MG63 (cell line): ENCODE measurements at regions not wholly inside any gene's neighbourhood (a gene's known extent, or its start where the extent isn't known, plus 50 kb on each side); places are given as distances from the start of the nearest gene placed in this dataset.
"Not testable (repeated sequence)": the region's sequence is repeated elsewhere in the genome, so short reads cannot be mapped to it uniquely, and the experiment has no call there.

Experiments used
- DNase-seq: peaks from one replicate; pipeline ENCODE4 v3.0.0-alpha.2; 2020
- H3K27me3 ChIP-seq: fragments of 250-450 bp; sonication (Bioruptor Pico); 2 replicates; pipeline ENCODE4 v1.5.1; 2020; ENCODE audit warnings: mild to moderate bottlenecking, moderate library complexity
- H3K36me3 ChIP-seq: fragments of 250-450 bp; sonication (Bioruptor Pico); 2 replicates; pipeline ENCODE4 v1.5.1; 2020; ENCODE audit warnings: mild to moderate bottlenecking, moderate library complexity
- H3K4me3 ChIP-seq: fragments of 250-450 bp; sonication (Bioruptor Pico); 2 replicates; pipeline ENCODE4 v1.5.1; 2020; ENCODE audit warnings: mild to moderate bottlenecking, moderate library complexity
- H3K9me3 ChIP-seq: fragments of 250-450 bp; sonication (Bioruptor Pico); 2 replicates; pipeline ENCODE4 v1.5.1; 2020; ENCODE audit warnings: mild to moderate bottlenecking, moderate library complexity

- H3K9me3 ChIP-seq, H3K4me3 ChIP-seq, H3K27me3 ChIP-seq, DNase-seq, H3K36me3 ChIP-seq: not testable (repeated sequence)
These were observed 67.6 kb downstream of the FAM50B start for GRCh38 chr6:3916749-3917148.

DNA sequence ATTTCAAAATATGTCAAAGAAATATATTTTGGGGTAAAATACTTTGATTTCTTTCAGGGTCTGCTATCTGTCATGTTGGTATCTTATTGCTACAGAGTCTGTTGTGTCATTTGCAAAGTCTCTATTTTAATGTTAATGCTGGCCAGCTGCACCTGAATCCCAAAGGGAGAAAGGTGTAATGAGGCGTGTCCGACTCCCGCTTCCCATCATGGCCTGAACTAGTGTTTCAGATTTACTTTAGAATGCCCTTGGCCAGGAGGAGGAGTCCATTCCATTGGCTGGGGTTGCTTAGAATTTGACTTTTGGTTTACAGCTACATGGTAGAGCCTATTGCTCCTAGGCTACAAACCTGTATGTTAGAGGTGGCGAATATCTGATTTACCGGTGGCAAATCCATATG, 69.3 kb downstream of the FAM50B start:
- H3K4me3 ChIP-seq: no peak overlapping the region
- DNase-seq: no peak
- H3K27me3 ChIP-seq: no peaks in the 10 kb centered on the region
- no peaks in the 10 kb centered on the region for H3K36me3 ChIP-seq
- H3K9me3 ChIP-seq: no peaks in the 10 kb centered on the region

GRCh38 chr6:3919130-3919628, 70.0 kb downstream of the FAM50B start:
- no peaks in the 10 kb centered on the region for H3K36me3 ChIP-seq
- no peak for DNase-seq
- no peak overlapping the region for H3K4me3 ChIP-seq
- H3K9me3 ChIP-seq: no peaks in the 10 kb centered on the region
- no peaks in the 10 kb centered on the region for H3K27me3 ChIP-seq

DNA sequence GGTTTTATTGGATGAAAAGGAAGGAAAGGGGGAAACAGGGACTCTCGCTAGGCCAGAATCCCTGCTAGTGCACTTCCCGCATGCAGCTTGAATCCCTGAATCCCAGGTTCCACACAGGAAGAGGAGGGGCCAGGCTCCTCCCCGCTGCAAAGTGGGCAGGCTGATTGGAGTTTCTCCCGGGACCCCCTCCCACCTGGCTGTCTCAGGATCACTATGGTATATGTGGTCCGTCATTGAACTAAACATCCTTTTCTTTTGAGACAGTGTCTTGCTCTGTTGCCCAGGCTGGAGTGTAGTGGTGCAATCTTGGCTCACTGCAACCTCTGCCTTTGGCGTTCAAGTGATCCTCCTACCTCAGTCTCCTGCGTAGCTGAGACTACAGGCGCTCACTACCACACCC, 70.7 kb downstream of the FAM50B start:
- H3K27me3 ChIP-seq: no peaks in the 10 kb centered on the region
- no peak for DNase-seq
- no peaks in the 10 kb centered on the region for H3K9me3 ChIP-seq
- H3K4me3 ChIP-seq: no peak overlapping the region
- H3K36me3 ChIP-seq: no peaks in the 10 kb centered on the region

- no peak for DNase-seq
- no peaks in the 10 kb centered on the region for H3K27me3 ChIP-seq
These were observed 71.1 kb downstream of the FAM50B start for GRCh38 chr6:3920321-3920720.

DNA sequence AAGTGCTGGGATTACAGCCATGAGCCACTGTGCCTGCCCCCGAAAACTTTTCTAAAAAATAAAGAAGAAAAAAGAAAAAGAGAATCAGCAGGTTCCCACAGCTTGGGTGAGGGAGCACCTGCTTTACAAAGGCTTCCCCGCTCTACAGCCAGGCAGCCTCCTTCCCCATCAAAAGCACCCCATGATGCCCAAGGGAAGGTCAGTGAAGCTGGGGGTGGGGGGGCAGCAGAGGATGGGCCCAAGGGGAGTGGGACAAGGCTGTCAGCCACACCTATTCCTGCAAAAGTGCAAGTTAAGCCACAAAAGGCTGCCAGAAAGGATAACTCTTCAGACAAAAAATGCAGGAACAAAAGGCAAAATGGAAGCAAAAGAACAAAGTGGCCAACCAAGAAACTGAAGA, 72.5 kb downstream of the FAM50B start:
- Histone ChIP-seq H3K9me3 (no peaks in the 10 kb centered on the region), H3K27me3 (no peaks in the 10 kb centered on the region), H3K4me3 (no peak overlapping the region), H3K36me3 (no peaks in the 10 kb centered on the region)
- DNase-seq: no peak

More at GRCh38 chr6:3920321-3920720, 71.1 kb downstream of the FAM50B start:
- no peaks in the 10 kb centered on the region for H3K9me3 ChIP-seq
- H3K4me3 ChIP-seq: no peak overlapping the region
- H3K36me3 ChIP-seq: no peaks in the 10 kb centered on the region

DNA sequence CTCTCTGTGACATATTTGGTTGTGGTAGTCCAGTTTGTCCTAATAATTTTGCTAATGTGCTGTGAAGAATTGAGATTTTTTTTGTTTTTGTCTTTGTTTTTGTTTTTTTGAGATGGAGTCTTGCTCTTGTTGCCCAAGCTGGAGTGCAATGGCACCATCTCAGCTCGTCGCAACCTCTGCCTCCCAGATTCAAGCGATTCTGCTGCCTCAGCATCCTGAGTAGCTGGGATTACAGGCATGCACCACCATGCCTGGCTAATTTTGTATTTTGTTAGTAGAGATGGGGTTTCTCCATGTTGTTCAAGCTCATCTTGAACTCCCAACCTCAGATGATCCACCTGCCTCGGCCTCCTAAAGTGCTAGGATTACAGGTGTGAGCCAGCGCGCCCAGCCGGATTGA, 73.4 kb downstream of the FAM50B start:
- H3K36me3 ChIP-seq, DNase-seq, H3K4me3 ChIP-seq, H3K9me3 ChIP-seq, H3K27me3 ChIP-seq: not testable (repeated sequence)

- DNase-seq, H3K36me3 ChIP-seq, H3K9me3 ChIP-seq, H3K4me3 ChIP-seq, H3K27me3 ChIP-seq: not testable (repeated sequence)
These were observed 76.3 kb downstream of the FAM50B start for GRCh38 chr6:3925223-3926149.

- no peak overlapping the region for H3K4me3 ChIP-seq
- no peaks in the 10 kb centered on the region for H3K27me3 ChIP-seq
- H3K36me3 ChIP-seq: no peaks in the 10 kb centered on the region
- no peaks in the 10 kb centered on the region for H3K9me3 ChIP-seq
- no peak for DNase-seq
These were observed 76.9 kb downstream of the FAM50B start for GRCh38 chr6:3926150-3926482.

GRCh38 chr6:3928111-3928510, 78.9 kb downstream of the FAM50B start:
- Histone ChIP-seq H3K4me3 (no peak overlapping the region), H3K27me3 (no peaks in the 10 kb centered on the region), H3K9me3 (no peaks in the 10 kb centered on the region), H3K36me3 (no peaks in the 10 kb centered on the region)
- no peak for DNase-seq

DNA sequence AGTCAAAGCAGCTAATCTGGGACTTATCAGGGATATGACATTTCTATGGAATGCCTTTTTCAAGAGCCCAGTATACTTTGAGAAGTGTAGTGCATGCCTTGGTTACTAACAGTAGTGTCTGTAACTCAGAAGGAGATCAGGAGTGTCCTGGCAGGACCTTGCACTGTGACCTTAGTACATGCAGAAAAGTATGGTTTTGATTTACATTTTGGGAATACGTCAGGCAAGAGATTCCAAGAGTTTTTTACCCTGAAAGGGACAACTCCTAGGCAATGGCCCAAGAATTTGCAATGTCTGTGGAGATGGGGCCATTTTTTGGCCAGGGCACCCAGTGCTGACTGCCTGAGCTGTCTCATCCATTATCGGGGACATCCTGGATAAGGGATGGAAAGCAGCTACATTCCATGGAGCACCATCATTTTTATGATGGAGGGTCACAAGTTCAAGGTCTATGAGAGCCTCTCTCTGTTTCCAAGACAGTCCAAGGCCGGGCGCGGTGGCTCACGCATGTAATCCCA, 80.2 kb downstream of the FAM50B start:
- no peak for DNase-seq
- Histone ChIP-seq H3K9me3 (no peaks in the 10 kb centered on the region), H3K36me3 (no peaks in the 10 kb centered on the region), H3K4me3 (no peak overlapping the region), H3K27me3 (no peaks in the 10 kb centered on the region)

GRCh38 chr6:3937438-3937837, 88.3 kb downstream of the FAM50B start:
- Histone ChIP-seq H3K36me3 (no peaks in the 10 kb centered on the region), H3K9me3 (no peaks in the 10 kb centered on the region), H3K4me3 (no peak overlapping the region), H3K27me3 (no peaks in the 10 kb centered on the region)
- no peak for DNase-seq

GRCh38 chr6:3938715-3939367, 89.7 kb downstream of the FAM50B start:
- DNase-seq: no peak
- H3K4me3 ChIP-seq: no peak overlapping the region

GRCh38 chr6:3939368-3939958, 90.3 kb downstream of the FAM50B start:
- no peak overlapping the region for H3K4me3 ChIP-seq
- DNase-seq: no peak
- no peaks in the 10 kb centered on the region for H3K9me3 ChIP-seq
- H3K36me3 ChIP-seq: no peaks in the 10 kb centered on the region
- no peaks in the 10 kb centered on the region for H3K27me3 ChIP-seq

More at GRCh38 chr6:3938715-3939367, 89.7 kb downstream of the FAM50B start:
- H3K9me3 ChIP-seq: no peaks in the 10 kb centered on the region
- no peaks in the 10 kb centered on the region for H3K27me3 ChIP-seq
- no peaks in the 10 kb centered on the region for H3K36me3 ChIP-seq

GRCh38 chr6:3939964-3940363, 90.8 kb downstream of the FAM50B start:
- H3K36me3 ChIP-seq: no peaks in the 10 kb centered on the region
- no peak for DNase-seq
- H3K4me3 ChIP-seq: no peak overlapping the region
- no peaks in the 10 kb centered on the region for H3K9me3 ChIP-seq
- no peaks in the 10 kb centered on the region for H3K27me3 ChIP-seq

DNA sequence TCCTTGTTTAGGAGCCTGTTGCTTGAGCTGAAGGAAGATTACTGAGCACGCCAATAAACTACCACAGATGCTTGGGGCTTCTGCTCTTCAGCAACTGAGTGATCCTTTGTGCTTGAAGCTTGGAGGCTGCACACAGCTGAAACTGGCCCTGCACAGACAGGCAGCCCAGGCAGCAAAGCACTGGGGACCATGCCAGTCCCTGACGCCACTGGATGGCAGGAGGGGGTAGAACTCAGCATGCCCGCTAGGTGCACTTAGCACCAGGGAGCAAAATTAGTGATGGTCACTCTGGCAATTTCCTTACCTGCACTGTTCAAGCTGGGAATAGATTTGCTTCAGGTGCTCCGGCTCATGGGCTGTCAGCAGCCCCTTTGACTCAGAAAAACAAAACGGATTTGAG, 91.5 kb downstream of the FAM50B start:
- no peaks in the 10 kb centered on the region for H3K36me3 ChIP-seq
- DNase-seq: no peak
- H3K4me3 ChIP-seq: no peak overlapping the region
- no peaks in the 10 kb centered on the region for H3K27me3 ChIP-seq
- no peaks in the 10 kb centered on the region for H3K9me3 ChIP-seq

DNA sequence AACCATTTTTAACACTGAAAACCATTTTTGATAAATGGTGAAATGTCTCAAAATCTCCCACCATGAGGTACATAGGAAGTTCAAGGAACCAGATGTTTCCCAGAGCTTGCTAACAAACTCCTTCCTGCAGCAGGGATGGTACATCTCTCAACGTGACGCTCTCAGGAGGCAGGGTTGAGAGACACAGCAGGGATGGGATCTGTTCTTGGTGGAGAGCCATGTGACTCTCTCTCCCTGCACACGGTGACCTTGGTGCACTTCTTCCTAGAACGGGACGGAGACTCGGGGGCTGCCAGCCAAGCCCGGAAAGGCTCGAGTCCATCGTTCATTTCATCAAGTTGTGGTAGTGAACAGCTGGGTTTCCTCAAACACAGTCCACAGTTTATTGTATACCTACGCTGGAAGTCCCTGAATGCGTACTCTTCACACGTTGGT, 94.2 kb downstream of the FAM50B start:
- no peaks in the 10 kb centered on the region for H3K9me3 ChIP-seq
- H3K36me3 ChIP-seq: no peaks in the 10 kb centered on the region
- H3K4me3 ChIP-seq: no peak overlapping the region
- no peak for DNase-seq
- peaks cover 2% of the 10 kb centered on the region; the same call in 1 of the 2 replicates for H3K27me3 ChIP-seq
